NOMO-1 (cell line): ENCODE measurements at regions not wholly inside any gene's neighbourhood (a gene's known extent, or its start where the extent isn't known, plus 50 kb on each side); places are given as distances from the start of the nearest gene placed in this dataset.
A peak's percentile ranks its signal among the peaks of the same experiment; 100 is the strongest.

Experiments
- DNase-seq, 2 experiments: peaks; one replicate each; lab custom pipeline; 2025; ENCODE audit not compliant: unreplicated experiment in 2 of 2; lab: John Stamatoyannopoulos, UW

DNA sequence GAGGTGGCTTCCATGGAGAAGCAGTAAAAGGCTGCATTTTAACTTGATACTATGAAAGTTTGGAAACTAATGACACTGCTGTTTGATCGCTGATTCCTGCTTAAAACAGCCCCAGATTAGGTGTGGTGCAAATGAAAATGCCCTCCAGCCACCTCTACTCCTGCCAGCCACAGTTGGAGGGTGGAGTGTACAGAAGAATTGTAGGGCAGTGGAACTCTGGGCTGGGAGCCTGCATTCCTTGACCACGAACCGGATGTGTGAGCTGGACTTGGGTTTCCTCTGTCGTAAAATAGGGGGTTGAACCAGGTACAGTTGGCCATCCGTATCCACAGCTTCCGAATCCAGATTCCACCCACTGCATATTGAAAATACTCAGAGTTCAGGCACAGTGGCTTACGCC is 84.6 kb upstream of the RFX8 start:
- DNase-seq = no peak

DNA sequence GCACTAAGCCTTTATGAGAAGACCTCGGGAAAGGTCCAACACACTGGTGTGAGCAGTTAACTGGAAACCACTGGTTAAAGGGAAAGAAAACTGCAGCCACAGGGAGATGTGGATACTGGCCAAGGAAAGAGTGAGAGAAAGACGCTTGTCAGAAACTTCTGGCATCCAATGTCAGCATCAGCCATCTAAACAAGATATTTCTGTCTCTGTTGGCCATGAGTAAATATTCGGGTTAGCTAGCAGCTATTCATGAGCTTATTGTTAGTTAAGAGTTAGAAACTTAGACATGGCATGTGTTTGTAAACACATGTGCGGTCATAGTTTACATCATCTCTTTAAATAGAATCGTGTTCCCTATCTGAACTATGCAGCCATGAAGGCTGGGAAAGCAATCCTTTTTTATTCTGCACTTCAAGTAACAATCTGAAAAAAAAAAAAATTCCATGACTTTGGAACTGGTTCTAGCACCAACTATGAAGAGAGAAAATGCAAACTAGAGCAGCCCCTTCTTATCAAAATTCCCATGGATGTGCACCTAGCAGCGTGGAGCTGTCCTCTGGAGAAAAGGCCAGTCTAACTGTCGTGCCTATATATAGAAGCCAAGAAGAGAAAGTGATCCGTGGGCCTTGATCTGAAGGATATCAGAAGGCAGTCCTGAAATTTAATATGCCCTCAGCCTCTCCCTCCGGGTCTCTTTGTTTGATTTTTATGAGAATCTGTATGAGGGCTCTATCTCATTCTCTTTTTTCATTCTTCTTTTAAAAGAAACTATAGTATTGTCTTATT is 84.0 kb upstream of the RFX8 start:
- no peak for DNase-seq

- DNase-seq = no peak
These were observed 81.1 kb upstream of the RFX8 start for GRCh38 chr2:101556033-101556459.

- no peak for DNase-seq
These were observed 76.5 kb upstream of the RFX8 start for GRCh38 chr2:101551336-101551888.

DNA sequence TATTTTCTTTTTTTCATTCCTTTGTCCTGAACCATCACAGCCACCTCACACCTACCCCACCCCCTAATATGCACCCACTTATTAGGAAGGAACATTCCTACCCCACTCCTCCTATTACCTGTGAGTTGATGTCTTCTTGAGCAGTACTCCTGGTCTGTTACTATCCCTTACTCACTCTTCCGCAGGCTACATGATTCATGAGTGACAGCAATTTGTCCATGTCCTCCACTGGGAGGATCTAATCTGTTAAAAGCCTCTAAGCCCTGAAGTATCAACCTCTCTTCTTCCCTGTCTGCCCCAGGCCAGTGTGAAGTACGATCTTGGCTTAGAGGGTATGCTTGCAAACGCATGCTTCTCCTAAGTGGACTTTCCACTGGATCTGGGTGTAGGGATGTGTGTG is 75.6 kb upstream of the RFX8 start:
- no peak for DNase-seq

DNA sequence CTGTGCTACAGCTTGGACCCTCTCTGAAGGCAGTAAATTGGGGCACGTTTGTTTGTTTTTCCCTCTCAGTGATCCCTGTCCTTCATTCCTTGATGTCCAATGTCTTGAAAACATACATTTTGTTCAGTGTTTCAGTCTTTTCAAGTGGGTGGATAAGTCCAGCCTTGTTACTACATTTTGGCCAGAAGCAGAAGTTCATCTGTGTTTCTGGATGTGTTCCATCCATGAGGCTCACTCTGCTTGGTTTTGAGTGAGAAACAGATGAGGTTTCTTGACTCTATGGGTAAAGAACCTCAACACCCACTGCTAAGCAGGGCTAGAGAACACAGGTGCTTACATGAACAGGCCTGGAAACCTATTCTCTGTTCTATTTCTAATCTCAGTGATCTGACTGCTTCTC is 74.5 kb upstream of the RFX8 start:
- DNase-seq = no peak

- peak in 1 of 2 experiments; percentile 62 for DNase-seq
These were observed 71.6 kb upstream of the RFX8 start for GRCh38 chr2:101546376-101547058.

DNA sequence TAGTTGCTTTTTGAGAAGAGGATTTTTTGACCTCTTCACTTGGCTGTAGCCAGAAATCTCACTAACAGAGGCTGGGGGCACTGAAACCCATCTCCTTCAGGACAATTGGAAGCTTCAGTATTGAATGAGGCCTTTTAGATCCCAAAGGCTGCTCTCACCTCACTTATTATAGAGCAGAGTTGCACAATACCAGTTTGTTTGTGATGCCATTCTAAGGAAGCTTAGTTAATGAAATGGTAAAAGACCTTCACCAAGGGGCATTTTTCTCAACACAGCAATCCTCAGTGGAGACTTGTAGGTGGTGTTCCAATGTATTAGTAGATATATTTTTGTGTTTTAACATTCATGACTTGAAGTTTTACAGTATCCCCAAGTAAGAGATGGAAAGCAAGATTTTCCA is 71.0 kb upstream of the RFX8 start:
- DNase-seq = no peak

GRCh38 chr2:101540518-101540917 is 65.6 kb upstream of the RFX8 start:
- DNase-seq = no peak

DNA sequence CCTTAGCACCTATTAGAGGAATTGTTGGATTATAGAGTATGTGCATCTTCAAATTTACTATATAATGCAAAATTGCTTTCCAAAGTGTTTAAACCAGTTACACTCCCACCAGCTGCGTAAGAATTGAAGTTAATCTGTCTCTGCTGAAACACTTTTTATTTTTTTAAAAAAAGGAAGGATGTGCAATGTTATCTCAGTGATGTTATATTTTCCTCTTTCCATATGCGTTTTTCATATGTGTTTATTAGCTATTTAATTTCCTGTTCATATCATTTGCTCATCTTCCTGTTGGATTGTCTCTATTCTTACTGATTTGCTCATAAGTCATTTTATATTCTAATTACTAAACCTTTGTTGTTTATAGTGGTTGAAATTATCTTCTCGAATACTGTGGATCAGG is 63.2 kb upstream of the RFX8 start:
- DNase-seq = no peak

DNA sequence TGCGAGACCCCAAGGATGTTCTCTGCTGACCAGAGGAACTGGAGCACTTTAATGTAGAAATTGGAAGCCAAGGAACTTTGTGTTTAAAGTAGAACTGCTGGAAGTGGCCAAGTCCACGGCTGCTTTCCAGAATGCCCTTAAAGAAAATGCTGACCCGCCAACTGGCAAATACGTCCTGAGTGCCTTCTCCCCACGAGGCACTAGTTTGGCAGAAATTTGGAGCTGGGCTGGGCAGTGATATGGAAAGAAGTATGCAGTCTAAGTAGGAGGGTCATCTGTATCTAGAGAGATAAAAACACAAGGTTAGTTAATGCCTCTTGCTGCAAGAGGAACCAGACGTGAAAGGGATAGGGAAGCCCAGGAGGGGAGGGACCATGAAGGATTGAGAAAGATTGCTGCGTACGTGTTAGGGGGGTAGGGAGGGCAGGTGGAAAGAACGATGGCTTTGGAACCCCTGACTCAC is 59.3 kb upstream of the RFX8 start:
- peak; percentile 69 to 77 for DNase-seq

DNA sequence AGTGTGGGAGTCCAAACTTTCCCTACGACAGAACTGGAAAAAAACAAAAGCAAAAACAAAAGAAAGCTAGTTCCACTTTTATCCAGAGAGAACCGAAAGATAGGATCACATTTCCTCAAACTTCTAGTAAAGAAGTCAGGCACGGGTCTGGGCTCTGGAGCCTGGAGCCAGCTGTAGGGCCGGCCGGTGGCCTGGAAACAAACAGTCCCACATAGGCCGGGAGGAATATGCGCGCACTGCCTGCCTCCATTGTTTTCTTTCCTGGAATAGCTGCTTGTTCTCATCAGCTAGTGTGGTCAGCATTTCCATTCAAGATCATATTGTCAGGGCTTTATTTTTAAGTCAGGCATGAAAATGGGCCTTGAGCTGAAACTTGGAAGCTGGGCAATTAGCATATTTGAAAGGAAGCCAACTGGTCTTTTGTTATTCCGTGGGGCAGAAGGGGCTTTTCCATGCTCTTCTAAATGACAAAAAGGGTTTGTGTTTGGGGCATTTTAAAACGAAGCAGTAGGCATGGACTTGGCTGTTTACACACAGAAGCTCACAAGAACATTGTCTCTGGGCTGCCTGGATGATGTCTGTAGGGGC is 58.7 kb upstream of the RFX8 start:
- no peak for DNase-seq

DNA sequence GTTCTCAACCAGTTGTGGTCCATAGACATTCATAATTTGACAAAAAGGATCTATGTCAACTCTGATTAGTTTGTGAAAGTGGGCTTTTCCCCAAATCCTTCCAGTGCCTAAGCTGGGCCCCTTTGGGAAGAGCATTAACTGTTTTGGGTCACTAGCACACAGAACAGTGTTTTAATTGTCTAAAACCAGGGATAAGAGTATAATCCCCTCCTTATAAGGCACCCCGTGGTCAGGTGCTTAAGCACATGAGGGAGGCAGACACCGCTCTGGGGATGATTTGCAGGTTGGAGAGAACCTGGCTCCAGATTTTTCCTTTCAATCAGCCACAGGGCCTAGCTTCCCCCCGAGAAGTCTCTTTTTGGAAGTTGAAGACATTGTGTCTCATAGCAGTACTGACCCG is 53.6 kb upstream of the RFX8 start:
- DNase-seq = no peak

DNA sequence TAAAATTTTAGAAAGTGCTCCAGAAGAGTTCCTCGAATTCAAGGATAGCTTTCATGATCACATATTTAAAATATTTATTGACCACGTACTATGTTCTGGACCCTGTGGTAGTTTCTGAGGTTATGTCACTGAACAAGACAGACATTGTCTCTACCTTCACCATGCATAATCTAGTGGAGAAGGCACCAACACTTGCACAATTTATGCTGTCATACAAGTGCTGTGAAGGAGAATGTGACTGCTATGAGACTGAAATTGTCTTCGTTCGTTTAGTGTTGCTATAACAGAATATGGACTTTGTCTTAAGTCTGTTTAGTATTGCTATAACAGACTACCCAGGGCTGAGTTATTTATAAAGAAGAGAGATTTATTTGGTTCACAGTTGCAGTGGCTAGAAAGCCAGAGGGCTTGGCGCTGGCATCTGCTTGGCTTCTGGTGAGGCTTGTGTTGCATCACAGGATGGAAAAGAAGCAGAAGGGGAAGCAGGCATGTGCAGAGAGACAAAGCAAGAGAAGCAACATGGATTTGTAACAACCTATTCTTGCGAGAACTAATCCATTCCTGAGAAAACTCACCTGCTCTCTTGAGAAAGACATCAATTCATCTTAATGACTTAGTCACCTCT is 50.0 kb upstream of the RFX8 start:
- DNase-seq = peak; percentile 57 to 88
